ENCODE measurements at regions not wholly inside any gene's neighbourhood (a gene's known extent, or its start where the extent isn't known, plus 50 kb on each side); places are given as distances from the start of the nearest gene placed in this dataset.

DNA sequence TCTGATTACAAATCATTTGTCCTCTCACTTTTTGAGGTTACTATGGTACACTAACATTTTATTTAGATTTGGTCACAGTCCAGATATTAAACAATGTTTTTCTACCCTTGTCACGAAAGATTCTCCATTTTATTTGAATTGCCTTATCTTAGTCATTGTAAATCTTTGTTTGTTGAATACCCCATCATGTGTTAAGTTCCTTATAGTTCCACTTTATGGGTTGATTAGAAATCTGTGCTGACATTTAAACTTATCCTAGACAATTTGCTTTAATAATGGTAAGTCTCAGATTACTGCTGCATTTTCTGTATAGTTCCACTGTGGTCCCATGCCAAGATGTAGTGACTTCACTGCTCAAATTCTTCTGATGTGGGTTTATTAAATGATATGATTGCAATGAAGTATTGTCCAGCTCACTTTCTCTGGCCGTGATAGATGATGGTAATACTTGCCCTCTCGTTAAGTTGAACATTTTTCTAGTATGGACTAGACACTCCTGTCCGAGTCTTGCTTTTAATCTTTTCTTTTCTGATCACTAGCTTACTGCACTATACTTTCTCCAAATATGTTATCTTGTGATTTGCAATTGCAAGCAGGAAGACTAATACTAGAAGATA lies 1107.3 kb downstream of the SLC6A15 start:
- TF ChIP-seq POLR2AphosphoS5 (IDR thresholded peaks at IDR 0.05; ENCODE audit: low read depth, low read length) (no peak), SIN3A (IDR thresholded peaks at IDR 0.05; ENCODE audit: borderline replicate concordance, insufficient read depth, low read length) (no peak), TAF1 (IDR thresholded peaks at IDR 0.05; ENCODE audit: borderline replicate concordance, insufficient read depth, low read length) (no peak), FOXP2 (optimal IDR thresholded peaks at IDR 0.05; ENCODE audit: borderline replicate concordance, extremely low read depth, extremely low read length, insufficient read depth) (no peak)
- TF ChIP-seq, protein P1, sequence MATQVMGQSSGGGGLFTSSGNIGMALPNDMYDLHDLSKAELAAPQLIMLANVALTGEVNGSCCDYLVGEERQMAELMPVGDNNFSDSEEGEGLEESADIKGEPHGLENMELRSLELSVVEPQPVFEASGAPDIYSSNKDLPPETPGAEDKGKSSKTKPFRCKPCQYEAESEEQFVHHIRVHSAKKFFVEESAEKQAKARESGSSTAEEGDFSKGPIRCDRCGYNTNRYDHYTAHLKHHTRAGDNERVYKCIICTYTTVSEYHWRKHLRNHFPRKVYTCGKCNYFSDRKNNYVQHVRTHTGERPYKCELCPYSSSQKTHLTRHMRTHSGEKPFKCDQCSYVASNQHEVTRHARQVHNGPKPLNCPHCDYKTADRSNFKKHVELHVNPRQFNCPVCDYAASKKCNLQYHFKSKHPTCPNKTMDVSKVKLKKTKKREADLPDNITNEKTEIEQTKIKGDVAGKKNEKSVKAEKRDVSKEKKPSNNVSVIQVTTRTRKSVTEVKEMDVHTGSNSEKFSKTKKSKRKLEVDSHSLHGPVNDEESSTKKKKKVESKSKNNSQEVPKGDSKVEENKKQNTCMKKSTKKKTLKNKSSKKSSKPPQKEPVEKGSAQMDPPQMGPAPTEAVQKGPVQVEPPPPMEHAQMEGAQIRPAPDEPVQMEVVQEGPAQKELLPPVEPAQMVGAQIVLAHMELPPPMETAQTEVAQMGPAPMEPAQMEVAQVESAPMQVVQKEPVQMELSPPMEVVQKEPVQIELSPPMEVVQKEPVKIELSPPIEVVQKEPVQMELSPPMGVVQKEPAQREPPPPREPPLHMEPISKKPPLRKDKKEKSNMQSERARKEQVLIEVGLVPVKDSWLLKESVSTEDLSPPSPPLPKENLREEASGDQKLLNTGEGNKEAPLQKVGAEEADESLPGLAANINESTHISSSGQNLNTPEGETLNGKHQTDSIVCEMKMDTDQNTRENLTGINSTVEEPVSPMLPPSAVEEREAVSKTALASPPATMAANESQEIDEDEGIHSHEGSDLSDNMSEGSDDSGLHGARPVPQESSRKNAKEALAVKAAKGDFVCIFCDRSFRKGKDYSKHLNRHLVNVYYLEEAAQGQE (IDR thresholded peaks at IDR 0.05; ENCODE audit: insufficient read depth in 1 of 2, low read depth in 2 of 2, low read length in 2 of 2): no peak

All from PFSK-1 (cell line).